ENCODE measurements at regions not wholly inside any gene's neighbourhood (a gene's known extent, or its start where the extent isn't known, plus 50 kb on each side); places are given as distances from the start of the nearest gene placed in this dataset.
"Not testable (repeated sequence)": the region's sequence is repeated elsewhere in the genome, so short reads cannot be mapped to it uniquely, and the experiment has no call there.

GRCh38 chr4:131883181-131883580, 1265.9 kb upstream of the PCDH10 start:
- not testable (repeated sequence) for DNase-seq

- DNase-seq, result not testable (repeated sequence)
Measured at GRCh38 chr4:131925662-131926061, 1223.4 kb upstream of the PCDH10 start.

GRCh38 chr4:131967646-131968045, 1181.4 kb upstream of the PCDH10 start:
- not testable (repeated sequence) for DNase-seq

DNA sequence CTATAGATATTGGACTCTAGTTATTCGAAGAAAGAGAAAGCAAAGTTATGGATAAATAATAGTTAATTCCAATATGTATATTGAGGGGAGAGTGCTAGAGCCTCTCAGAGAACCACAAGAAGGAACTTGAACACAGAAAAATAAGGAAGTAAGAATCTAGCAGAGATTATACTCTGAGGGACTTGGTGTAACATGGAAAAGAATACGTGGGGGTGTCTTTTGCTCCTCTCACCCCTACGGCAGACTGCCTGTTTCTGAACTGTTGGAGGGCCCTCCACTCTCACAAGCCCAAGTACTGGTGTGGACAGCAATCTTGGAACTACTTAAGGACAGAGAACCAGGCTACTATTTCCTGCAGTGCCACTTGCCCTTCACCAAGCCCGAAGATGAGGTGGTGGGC, 1174.4 kb upstream of the PCDH10 start:
- no peak for DNase-seq

DNA sequence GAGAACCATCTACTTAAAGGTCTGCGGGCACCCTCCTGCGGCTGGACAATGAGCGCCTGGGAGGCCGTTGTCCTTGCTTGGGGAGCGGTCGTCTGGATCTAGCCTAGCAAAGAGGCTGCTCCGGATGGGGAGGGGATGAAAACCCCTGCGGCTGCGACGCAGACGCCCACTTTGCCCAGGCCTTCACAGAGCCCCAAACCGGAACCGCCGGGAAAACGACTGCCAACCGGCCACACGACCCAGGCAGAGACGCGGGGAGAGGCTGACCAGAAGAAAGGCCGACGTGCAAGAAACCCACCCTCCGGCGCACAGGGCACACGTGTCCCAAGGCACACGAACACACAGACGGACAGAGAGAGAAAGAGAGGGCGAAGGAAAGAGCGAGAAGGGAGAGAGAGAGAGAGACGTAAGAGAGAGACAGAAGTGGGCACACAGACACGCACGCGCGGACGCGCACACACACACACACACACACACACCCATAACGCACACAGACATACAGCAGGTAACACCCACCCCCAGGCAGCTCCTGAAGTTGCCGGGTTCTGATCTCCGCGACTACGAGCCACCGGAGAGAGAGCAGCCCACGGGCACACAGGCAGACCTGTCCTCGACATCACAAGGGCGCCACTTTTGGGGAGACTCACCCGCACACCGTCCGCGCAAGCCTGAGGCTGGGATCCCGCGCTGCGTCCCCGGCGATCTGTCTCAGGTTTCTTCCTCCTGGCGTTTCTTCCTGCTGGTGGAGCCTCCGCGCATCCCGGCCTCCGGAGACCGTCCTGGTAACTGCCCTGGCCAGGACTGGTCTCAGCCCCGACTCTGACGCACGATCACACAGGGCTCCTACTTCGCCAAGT, 1173.6 kb upstream of the PCDH10 start:
- DNase-seq, result not testable (repeated sequence)

DNA sequence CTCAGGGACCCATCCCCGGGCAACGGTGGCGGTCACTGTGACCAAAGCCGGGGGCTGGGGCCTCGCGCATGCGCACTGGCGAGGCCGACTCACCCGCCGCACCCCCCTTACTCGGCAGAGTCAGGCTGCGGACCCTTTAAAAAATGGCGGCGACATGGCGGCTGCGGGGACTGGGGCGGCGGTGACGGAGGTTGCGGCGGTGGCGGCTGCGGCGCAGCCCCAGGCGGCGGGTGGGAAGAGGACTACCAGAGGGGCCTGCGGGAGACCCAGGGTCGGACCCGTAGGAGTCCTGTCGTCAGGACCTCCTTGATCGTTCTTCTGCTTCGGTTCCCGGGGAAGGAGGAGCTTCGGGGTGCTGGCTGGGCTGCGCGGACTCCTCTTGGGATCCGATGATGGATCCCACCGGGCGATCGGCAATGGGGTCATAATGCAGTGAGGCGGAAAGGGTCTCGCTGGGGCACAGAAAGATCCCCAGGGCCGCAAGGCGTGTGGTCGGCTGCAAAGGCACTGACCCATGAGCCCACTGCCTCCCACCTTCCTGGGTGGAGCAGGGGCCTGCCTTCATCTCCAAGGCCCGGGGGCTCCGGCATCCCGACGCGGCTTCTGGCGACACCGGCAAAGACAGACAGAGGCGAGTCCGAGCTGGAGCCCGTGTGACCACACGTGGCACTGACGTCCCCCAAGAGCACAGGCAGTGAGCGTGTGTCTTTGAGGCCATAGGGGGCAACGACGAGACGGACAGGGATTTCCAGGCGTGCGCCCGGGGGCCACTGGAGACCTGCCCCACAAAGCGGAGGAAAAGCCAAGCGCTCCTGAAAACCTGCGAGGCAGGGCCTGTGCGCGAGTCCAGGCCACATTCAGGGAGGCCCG, 1172.7 kb upstream of the PCDH10 start:
- not testable (repeated sequence) for DNase-seq

DNA sequence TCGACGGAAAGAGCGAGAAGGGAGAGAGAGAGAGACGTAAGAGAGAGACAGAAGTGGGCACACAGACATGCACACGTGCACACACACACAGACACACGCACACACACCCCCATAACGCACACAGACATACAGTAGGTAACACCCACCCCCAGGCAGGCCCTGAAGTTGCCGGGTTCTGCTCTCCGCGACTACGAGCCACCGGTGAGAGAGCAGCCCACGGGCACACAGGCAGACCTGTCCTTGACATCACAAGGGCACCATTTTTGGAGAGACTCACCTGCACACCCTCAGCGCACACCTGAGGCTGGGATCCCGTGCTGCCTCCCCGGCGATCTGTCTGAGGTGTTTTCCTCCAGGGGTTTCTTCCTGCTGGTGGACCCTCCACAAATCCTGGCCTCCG, 1171.0 kb upstream of the PCDH10 start:
- no peak for DNase-seq

GRCh38 chr4:131989576-131989975, 1159.5 kb upstream of the PCDH10 start:
- no peak for DNase-seq

GRCh38 chr4:132001542-132001941, 1147.6 kb upstream of the PCDH10 start:
- no peak for DNase-seq

DNA sequence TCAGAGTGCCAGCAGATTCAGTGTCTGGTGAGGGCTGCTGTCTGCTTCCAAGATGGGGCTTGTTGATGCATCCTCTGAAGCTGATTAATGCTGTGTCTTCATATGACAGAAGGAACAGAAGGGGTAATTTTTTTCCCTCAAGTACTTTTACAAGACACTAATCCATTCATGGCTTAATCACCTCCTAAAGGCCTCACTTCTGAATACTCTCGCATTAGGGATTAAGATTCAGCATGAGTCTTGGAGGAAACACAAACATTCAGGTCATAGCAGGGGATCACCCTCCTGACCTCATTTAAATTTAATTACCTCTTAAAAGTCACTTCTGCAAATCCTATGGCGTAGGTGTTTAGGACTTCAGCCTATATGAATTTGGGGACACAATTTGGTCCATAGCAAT, 1145.5 kb upstream of the PCDH10 start:
- DNase-seq, result no peak

GRCh38 chr4:132015321-132015720, 1133.8 kb upstream of the PCDH10 start:
- DNase-seq, result no peak

- no peak for DNase-seq
Measured at GRCh38 chr4:132016703-132017350, 1132.3 kb upstream of the PCDH10 start.

DNA sequence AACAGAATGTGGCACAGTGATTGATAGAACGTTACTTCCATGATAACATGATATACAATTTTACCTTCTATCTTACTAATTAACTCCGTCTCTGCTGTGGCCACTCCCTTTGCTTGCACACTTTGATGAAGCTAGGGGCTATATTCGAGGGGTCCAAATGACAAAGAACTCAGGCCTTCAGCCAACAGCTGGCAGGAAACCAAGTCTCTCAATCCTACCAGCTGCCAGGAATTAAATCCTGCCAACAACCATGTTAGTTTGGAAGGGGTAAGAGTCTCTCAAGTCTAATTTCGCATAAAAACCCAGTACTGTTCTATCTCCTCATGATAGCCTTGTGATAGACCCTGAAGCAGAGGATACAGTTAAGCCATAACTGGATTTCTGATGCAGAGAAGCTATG, 1122.9 kb upstream of the PCDH10 start:
- DNase-seq, result peak; percentile 61

DNA sequence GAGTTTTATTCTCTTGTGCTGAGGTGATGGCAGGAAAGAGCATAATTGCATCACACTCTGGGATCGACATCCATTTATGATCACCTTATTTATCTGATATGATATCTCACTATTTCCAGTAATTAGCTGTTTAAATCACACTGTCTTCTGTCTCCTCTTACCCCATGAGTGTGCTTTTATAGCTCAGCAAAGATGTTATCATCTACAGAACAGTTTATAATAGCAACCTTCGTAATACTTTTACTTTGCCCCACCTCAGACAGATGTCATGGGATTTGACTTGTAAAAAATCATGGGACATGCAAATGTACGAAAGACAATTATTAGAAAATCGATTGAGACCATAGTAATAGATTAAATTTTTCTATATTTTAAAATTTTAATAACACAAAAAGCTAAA, 1122.3 kb upstream of the PCDH10 start:
- DNase-seq, result peak; percentile 28

GRCh38 chr4:132056496-132056895, 1092.6 kb upstream of the PCDH10 start:
- no peak for DNase-seq

DNA sequence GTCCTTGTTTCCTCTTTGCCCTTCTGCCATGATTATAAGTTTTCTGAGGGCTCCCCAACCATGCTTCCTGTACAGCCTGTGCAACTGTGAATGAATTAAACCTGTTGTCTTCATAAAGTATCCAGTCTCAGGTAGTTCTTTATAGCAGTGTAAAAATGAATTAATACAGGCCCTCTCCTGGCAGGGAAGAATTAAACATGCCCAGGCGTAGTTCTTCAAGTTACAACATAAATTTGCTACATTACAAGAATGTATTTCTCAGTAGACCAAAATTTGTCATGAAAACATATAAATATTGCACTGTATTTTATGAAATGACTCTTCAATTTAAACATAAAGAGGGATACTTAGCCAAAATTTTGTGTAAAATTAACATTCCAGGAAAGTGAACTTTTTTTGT, 1089.9 kb upstream of the PCDH10 start:
- DNase-seq, result no peak

DNA sequence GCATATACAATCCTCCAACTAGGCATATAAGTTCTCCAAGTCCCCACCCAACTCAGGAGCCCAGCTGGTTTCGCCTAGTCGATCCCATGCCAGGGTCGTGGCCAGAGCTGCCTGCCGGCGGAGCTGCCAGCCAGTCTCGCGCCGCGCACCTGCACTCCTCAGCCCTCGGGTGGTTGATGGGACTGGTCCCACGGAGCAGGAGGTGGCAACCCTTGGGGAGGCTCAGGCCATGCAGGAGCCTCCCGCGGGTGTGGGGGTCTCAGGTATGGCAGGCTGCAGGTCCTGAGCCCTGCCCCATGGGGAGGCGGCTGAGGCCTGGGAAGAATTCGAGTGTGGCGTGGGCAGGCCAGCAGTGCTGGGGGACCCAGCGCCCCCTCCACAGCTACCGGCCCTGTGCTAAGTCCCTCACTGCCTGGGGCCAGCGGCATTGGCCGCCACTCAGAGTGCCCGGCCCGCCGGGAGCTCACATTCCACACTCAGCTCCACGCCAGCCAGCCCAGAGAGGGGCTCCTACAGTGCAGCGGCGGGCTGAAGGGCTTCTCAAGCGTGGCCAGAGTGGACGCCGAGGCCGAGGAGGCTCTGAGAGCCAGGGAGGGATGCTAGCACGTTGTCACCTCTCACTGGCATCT, 1086.4 kb upstream of the PCDH10 start:
- no peak for DNase-seq

DNA sequence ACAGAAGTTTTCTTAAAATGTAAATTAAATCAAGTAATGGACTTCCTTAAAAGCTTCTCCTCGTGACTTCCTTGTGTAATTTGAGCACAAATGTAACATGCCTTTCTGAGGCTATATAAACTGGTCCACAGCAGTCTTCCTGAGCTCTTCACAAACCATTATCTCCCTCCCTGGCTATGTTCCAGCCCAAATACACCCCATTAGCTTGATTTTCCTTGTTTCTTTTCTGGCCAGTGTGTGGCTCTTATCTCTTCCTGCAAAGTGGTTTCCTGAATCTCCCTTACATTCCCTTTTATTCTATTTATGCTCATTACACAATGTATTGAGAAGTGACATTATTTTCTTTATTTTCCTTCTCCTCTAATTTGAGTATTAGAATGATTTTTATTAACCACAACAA, 1085.3 kb upstream of the PCDH10 start:
- no peak for DNase-seq

DNA sequence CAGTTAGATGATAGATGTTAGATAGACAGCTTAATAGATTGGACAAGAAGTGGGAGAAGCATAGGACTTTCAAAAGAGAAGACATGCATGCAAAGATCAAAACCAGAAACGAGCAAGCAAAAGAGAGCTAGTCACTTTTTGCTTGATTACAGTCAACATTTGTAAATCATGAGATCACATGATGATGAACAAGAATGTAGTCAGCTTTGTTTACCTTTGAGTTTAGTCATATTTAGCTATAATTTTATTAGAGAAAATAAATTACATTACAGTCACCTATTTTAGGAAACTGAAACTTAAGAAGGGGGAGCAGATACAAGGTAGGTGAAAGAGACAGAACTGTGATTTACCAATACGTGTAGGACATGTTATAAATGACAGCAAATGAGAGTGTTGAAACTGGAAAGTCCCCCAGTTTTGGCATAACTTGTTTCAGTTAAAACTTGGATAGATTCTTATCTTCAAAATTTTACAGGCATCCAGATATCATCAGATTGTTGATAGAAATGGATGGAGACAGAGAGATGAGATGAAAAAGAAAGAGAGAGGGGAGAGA, 1083.1 kb upstream of the PCDH10 start:
- DNase-seq, result no peak

DNA sequence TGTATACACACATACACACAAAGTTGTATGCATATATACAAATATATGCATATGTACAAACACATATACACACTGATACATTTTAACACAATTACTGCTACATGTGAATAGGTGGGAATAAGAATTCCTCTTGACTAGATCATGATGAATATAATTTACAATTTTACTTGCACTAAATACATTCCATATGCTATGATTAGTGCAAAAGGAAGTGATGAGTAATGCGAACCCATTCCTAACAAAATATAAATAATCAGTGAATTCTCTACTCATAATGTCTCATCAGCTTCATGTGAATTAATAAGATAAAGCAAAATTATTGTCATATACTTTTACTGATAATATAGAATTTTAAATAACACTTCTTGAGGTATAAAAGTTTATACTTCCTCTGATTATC, 1077.3 kb upstream of the PCDH10 start:
- no peak for DNase-seq

- DNase-seq, result no peak
Measured at GRCh38 chr4:132076829-132077228, 1072.3 kb upstream of the PCDH10 start.

DNA sequence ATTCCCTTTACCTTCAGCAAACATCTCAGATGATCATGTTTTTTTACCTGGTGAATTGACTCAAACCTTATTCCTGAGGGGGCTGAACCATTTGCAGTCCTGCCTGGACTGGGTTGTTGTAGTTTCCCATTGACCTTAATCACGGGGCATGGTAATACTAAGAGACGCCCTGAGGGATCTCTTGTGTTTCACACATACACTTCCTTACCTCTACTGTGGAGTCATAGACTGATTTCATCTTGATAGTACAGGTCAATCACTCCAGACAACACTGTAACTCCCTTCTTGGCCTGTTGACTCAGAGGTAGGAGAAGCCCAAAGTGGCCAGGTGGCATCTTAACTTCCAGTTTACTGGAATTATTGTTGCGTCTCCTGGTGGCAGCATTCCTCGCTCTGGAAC, 1064.0 kb upstream of the PCDH10 start:
- no peak for DNase-seq

DNA sequence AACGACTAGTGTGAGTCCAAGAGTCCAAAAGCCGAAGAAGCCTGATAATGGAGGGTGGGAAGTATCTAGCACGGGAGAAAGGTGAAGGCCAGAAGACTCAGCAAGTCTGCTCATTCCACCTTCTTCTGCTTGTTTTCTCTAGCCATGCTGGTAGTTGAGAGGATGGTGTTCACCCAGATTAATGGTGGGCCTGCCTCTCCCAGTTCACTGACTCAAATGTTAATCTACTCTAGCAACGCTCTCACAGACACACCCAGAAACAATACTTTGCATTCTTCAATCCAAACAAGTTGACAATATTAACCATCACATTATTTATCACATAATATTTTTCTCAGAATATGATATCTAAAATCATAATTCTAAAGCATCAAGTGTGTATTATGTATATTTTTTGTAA, 1055.1 kb upstream of the PCDH10 start:
- no peak for DNase-seq
